Activated naive CD8-positive, alpha-beta T cell treated with anti-CD3 and anti-CD28 coated beads, Interleukin-2, amount 10 ng/mL, durations not matched to agents 7 days and 5 days (primary cell): ENCODE measurements at regions not wholly inside any gene's neighbourhood (a gene's known extent, or its start where the extent isn't known, plus 50 kb on each side); places are given as distances from the start of the nearest gene placed in this dataset.
"Not testable (repeated sequence)": the region's sequence is repeated elsewhere in the genome, so short reads cannot be mapped to it uniquely, and the experiment has no call there.

Source experiments
- ATAC-seq: fragments of 150-1000 bp; cut with Tn5 transposase; one replicate; pipeline ENCODE4 v1.10.0; 2021; ENCODE audit warnings: low read depth, moderate library complexity
- POLR2A ChIA-PET: fragments of 350-600 bp; sonication (Branson Sonifier 250); formaldehyde crosslinking; loops from one replicate; lab custom pipeline; 2021; ENCODE audit warnings: antibody characterized with exemption; lab: Charles Lee
- DNase-seq: peaks from one replicate; pipeline ENCODE4 v3.0.0; 2021
- H3K27ac Mint-ChIP-seq: one replicate; pipeline ENCODE4 v1.8.0; 2022; ENCODE audit warnings: mild to moderate bottlenecking, mixed read lengths
- H3K27me3 Mint-ChIP-seq: one replicate; pipeline ENCODE4 v1.8.0; 2022; ENCODE audit warnings: mild to moderate bottlenecking, moderate library complexity, mixed read lengths
- H3K36me3 Mint-ChIP-seq: one replicate; pipeline ENCODE4 v1.8.0; 2021; ENCODE audit warnings: mild to moderate bottlenecking, mixed read lengths
- H3K4me1 Mint-ChIP-seq: one replicate; pipeline ENCODE4 v1.8.0; 2021; ENCODE audit warnings: mixed read lengths
- H3K4me3 Mint-ChIP-seq: one replicate; pipeline ENCODE4 v1.8.0; 2022; ENCODE audit warnings: mild to moderate bottlenecking, moderate library complexity, mixed read lengths
- H3K9me3 Mint-ChIP-seq: one replicate; pipeline ENCODE4 v1.8.0; 2021; ENCODE audit warnings: mixed read lengths

- POLR2A ChIA-PET: interaction anchor here (1.4 to 2.9 kb wide), 2 partner anchors 73 to 76 kb away, joined by 3 to 9 read pairs; partner anchors contain the start of gene ID2
- Mint-ChIP-seq H3K9me3 (peaks cover 8% of the 10 kb centered on the region), H3K36me3 (no peaks in the 10 kb centered on the region), H3K27me3 (peaks cover 3% of the 10 kb centered on the region), H3K27ac (no peak overlapping the region), H3K4me3 (no peak overlapping the region), H3K4me1 (peaks cover 23% of the 10 kb centered on the region)
- no peak for DNase-seq
- no peak for ATAC-seq
Measured at GRCh38 chr2:8606226-8606625, 75.6 kb upstream of the ID2 start.

- H3K4me1 Mint-ChIP-seq: peaks cover 23% of the 10 kb centered on the region
- peaks cover 8% of the 10 kb centered on the region for H3K9me3 Mint-ChIP-seq
- H3K27me3 Mint-ChIP-seq: peaks cover 3% of the 10 kb centered on the region
- no peak for DNase-seq
- H3K36me3 Mint-ChIP-seq: no peaks in the 10 kb centered on the region
- POLR2A ChIA-PET: interaction anchor here (1.4 to 2.9 kb wide), 2 partner anchors 72 to 75 kb away, joined by 3 to 9 read pairs; partner anchors contain the start of gene ID2
- no peak overlapping the region for H3K4me3 Mint-ChIP-seq
- no peak overlapping the region for H3K27ac Mint-ChIP-seq
- no peak for ATAC-seq
Measured at GRCh38 chr2:8606649-8607550, 75.0 kb upstream of the ID2 start.

- DNase-seq (no peak), ATAC-seq (no peak)
- Mint-ChIP-seq H3K4me3 (peak overlapping the region; percentile 37), H3K27me3 (peaks cover 3% of the 10 kb centered on the region), H3K9me3 (peaks cover 8% of the 10 kb centered on the region), H3K36me3 (no peaks in the 10 kb centered on the region), H3K27ac (no peak overlapping the region), H3K4me1 (peaks cover 23% of the 10 kb centered on the region)
- POLR2A ChIA-PET: interaction anchor here (2.9 kb wide), 1 partner anchor 74 kb away, joined by 9 read pairs; the partner anchor contains the start of gene ID2
Measured at GRCh38 chr2:8607606-8608005, 74.2 kb upstream of the ID2 start.

- ATAC-seq (peak; percentile 87), DNase-seq (no peak)
- POLR2A ChIA-PET: interaction anchor here (0.6 to 2.9 kb wide), 2 partner anchors 73 to 76 kb away, joined by 4 to 9 read pairs; partner anchors contain the start of gene ID2
- H3K27ac Mint-ChIP-seq: peak overlapping the region; percentile 52
- peak overlapping the region; percentile 52 for H3K4me3 Mint-ChIP-seq
- H3K9me3 Mint-ChIP-seq: peaks cover 8% of the 10 kb centered on the region
- H3K4me1 Mint-ChIP-seq: peaks cover 27% of the 10 kb centered on the region
- H3K27me3 Mint-ChIP-seq: peaks cover 3% of the 10 kb centered on the region
- no peaks in the 10 kb centered on the region for H3K36me3 Mint-ChIP-seq
Measured at GRCh38 chr2:8608411-8608954, 73.4 kb upstream of the ID2 start.

- no peak overlapping the region for H3K4me3 Mint-ChIP-seq
- no peaks in the 10 kb centered on the region for H3K36me3 Mint-ChIP-seq
- H3K4me1 Mint-ChIP-seq: peaks cover 27% of the 10 kb centered on the region
- DNase-seq (no peak), ATAC-seq (no peak)
- POLR2A ChIA-PET: interaction anchor here (2.9 kb wide), 1 partner anchor 72 kb away, joined by 9 read pairs; the partner anchor contains the start of gene ID2
- H3K9me3 Mint-ChIP-seq: peaks cover 8% of the 10 kb centered on the region
- H3K27ac Mint-ChIP-seq: peak overlapping the region; percentile 52
- H3K27me3 Mint-ChIP-seq: peaks cover 3% of the 10 kb centered on the region
Measured at GRCh38 chr2:8609357-8609811, 72.5 kb upstream of the ID2 start.

- DNase-seq, POLR2A ChIA-PET, H3K27ac Mint-ChIP-seq, H3K27me3 Mint-ChIP-seq, H3K4me3 Mint-ChIP-seq, ATAC-seq, H3K36me3 Mint-ChIP-seq: not testable (repeated sequence)
- peaks cover 27% of the 10 kb centered on the region for H3K4me1 Mint-ChIP-seq
- H3K9me3 Mint-ChIP-seq: peaks cover 13% of the 10 kb centered on the region
Measured at GRCh38 chr2:8610775-8611174, 71.1 kb upstream of the ID2 start.

GRCh38 chr2:8611246-8611645 lies 70.6 kb upstream of the ID2 start:
- Mint-ChIP-seq H3K36me3 (no peaks in the 10 kb centered on the region), H3K4me3 (no peak overlapping the region), H3K4me1 (peaks cover 25% of the 10 kb centered on the region), H3K27ac (no peak overlapping the region), H3K27me3 (peaks cover 5% of the 10 kb centered on the region), H3K9me3 (peaks cover 13% of the 10 kb centered on the region)
- POLR2A ChIA-PET: no interaction called here
- DNase-seq: no peak
- no peak for ATAC-seq

GRCh38 chr2:8611700-8612099 lies 70.2 kb upstream of the ID2 start:
- H3K4me3 Mint-ChIP-seq: no peak overlapping the region
- peaks cover 5% of the 10 kb centered on the region for H3K27me3 Mint-ChIP-seq
- no peak overlapping the region for H3K27ac Mint-ChIP-seq
- ATAC-seq: no peak
- DNase-seq: no peak
- H3K9me3 Mint-ChIP-seq: peaks cover 13% of the 10 kb centered on the region
- POLR2A ChIA-PET: no interaction called here
- H3K36me3 Mint-ChIP-seq: no peaks in the 10 kb centered on the region
- H3K4me1 Mint-ChIP-seq: peaks cover 25% of the 10 kb centered on the region

GRCh38 chr2:8612734-8613179 lies 69.1 kb upstream of the ID2 start:
- Mint-ChIP-seq H3K9me3 (peaks cover 13% of the 10 kb centered on the region), H3K4me3 (no peak overlapping the region), H3K27ac (peak overlapping the region; percentile 20), H3K36me3 (no peaks in the 10 kb centered on the region), H3K4me1 (peaks cover 17% of the 10 kb centered on the region), H3K27me3 (peaks cover 5% of the 10 kb centered on the region)
- no peak for DNase-seq
- POLR2A ChIA-PET: no interaction called here
- no peak for ATAC-seq

GRCh38 chr2:8613207-8613999 lies 68.5 kb upstream of the ID2 start:
- H3K27ac Mint-ChIP-seq, POLR2A ChIA-PET: not testable (repeated sequence)

GRCh38 chr2:8614646-8615045 lies 67.2 kb upstream of the ID2 start:
- no peak for DNase-seq
- ATAC-seq: no peak
- POLR2A ChIA-PET: no interaction called here
- peaks cover 5% of the 10 kb centered on the region for H3K27me3 Mint-ChIP-seq
- peak overlapping the region; percentile 57 for H3K27ac Mint-ChIP-seq
- H3K4me3 Mint-ChIP-seq: no peak overlapping the region
- peaks cover 4% of the 10 kb centered on the region for H3K4me1 Mint-ChIP-seq
- no peaks in the 10 kb centered on the region for H3K36me3 Mint-ChIP-seq
- peaks cover 13% of the 10 kb centered on the region for H3K9me3 Mint-ChIP-seq

More at GRCh38 chr2:8613207-8613999, 68.5 kb upstream of the ID2 start:
- H3K9me3 Mint-ChIP-seq: peaks cover 13% of the 10 kb centered on the region
- H3K4me1 Mint-ChIP-seq: peaks cover 13% of the 10 kb centered on the region
- H3K36me3 Mint-ChIP-seq, H3K4me3 Mint-ChIP-seq, H3K27me3 Mint-ChIP-seq, ATAC-seq, DNase-seq: not testable (repeated sequence)

- Mint-ChIP-seq H3K27me3 (peaks cover 10% of the 10 kb centered on the region), H3K4me1 (peaks cover 4% of the 10 kb centered on the region), H3K27ac (no peak overlapping the region), H3K4me3 (no peak overlapping the region), H3K36me3 (no peaks in the 10 kb centered on the region), H3K9me3 (peaks cover 13% of the 10 kb centered on the region)
- DNase-seq: no peak
- no peak for ATAC-seq
- POLR2A ChIA-PET: no interaction called here
Measured at GRCh38 chr2:8615252-8615575, 66.6 kb upstream of the ID2 start.
